ENCODE measurements at regions not wholly inside any gene's neighbourhood (a gene's known extent, or its start where the extent isn't known, plus 50 kb on each side); places are given as distances from the start of the nearest gene placed in this dataset.

DNA sequence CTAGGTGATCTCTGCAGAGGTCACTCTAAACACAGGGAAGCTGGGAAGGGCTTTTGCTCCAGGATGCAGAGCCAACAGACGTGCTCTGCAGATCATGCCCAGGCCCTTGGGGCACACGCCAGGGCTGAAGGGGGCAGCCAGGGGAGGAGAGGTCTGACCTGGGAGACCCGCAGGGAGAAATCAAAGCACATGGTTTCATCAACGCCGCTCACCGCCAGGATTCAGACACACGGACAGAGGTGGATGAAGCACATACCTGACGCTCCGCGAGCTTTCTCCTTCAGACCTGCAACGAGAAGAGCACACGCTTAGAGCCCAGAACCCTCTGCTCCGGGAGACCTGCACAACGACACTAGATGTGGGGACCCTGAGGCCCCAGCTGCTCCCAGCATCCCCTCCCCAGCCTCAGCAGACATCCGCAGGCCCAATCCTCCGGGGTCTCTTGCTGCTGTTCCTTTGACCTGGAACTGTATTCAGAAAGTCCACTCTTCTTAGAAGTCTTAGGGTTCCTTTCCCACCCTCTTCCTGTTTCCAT, 90.7 kb upstream of the IQSEC1 start:
- H3K36me3 ChIP-seq (ENCODE audit: low read depth): no peaks in the 10 kb centered on the region
- no peak overlapping the region for H3K4me3 ChIP-seq
- H3K4me2 ChIP-seq (ENCODE audit: unreplicated experiment): no peak overlapping the region
- in situ Hi-C loops (cut with MboI): no loop called here
- no peaks in the 10 kb centered on the region for H3K9me2 ChIP-seq (ENCODE audit: insufficient read depth)
- H3F3A ChIP-seq (ENCODE audit: insufficient read depth): no peaks in the 10 kb centered on the region
- DNase-seq: no peak
- H3K9ac ChIP-seq: no peak overlapping the region
- no peaks in the 10 kb centered on the region for H3K9me3 ChIP-seq (ENCODE audit: low read depth)
- H3K27ac ChIP-seq: no peak overlapping the region
- H2AFZ ChIP-seq: no peak overlapping the region
- H3K4me1 ChIP-seq (ENCODE audit: insufficient read depth): no peaks in the 10 kb centered on the region
- TF ChIP-seq EZH2 (IDR thresholded peaks at IDR 0.05; ENCODE audit: insufficient read depth, poor library complexity, severe bottlenecking): no peak
- no peak for TF ChIP-seq EZH2phosphoT487 (IDR thresholded peaks at IDR 0.05; ENCODE audit: insufficient read depth, low read depth)
- H3K27me3 ChIP-seq (replicated peaks; ENCODE audit: insufficient read depth): peaks cover 5% of the 10 kb centered on the region; the same call in 1 of the 2 replicates
- no peaks in the 10 kb centered on the region for H4K20me1 ChIP-seq (ENCODE audit: insufficient read depth)
- 68 to 71% methylated on average over 16 of the region's 16 CpGs for WGBS, 2 experiments (ENCODE audit: low coverage in 1 of 2, low lambda C conversion rate in 2 of 2, missing lambda C conversion rate in 2 of 2)
- no peaks in the 10 kb centered on the region for H3K79me2 ChIP-seq (ENCODE audit: insufficient read depth)

DNA sequence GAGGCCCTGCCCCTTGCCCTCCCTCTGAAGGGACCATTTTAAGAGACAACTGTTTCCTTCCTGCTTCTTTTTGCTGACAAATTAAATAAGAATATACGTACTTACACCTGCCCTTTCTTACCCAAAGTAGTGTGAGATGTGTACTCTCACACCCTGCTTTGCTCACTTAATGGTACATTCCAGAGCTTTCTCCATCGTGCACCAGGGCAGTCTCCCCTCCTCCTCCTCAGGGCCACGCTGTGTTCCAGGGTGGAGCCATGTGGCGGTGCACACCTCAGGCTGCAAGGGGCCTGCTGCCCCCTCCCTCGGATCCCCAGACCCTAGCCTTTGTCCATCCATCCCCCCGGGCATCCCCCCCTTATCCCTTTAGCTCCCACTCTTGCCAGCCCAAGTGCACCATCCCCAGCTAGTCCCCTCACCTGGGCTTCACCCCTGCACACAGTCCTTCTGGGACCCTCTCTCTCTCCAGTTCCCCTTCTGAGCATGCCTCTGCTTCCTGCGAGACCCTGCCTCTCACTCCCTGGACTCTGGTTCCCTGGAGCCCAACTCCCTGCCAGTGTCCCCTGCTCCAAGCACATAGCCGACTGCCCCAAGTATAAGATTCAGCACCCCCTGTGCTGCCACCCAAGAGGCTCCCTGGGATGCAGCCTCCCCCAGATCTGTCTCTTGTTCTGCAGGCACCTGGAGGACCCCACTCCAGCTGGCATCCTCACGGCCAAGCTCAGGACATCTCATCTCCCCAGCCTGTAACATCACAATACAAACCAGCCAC, 89.5 kb upstream of the IQSEC1 start:
- TF ChIP-seq EZH2phosphoT487 (IDR thresholded peaks at IDR 0.05; ENCODE audit: insufficient read depth, low read depth): no peak
- no peak for TF ChIP-seq EZH2 (IDR thresholded peaks at IDR 0.05; ENCODE audit: insufficient read depth, poor library complexity, severe bottlenecking)
- Histone ChIP-seq H3K9me2 (ENCODE audit: insufficient read depth) (no peaks in the 10 kb centered on the region), H3K36me3 (ENCODE audit: low read depth) (no peaks in the 10 kb centered on the region), H3K27ac (no peak overlapping the region), H3K4me1 (ENCODE audit: insufficient read depth) (no peaks in the 10 kb centered on the region), H3K4me2 (ENCODE audit: unreplicated experiment) (no peak overlapping the region), H3F3A (ENCODE audit: insufficient read depth) (no peaks in the 10 kb centered on the region), H3K27me3 (replicated peaks; ENCODE audit: insufficient read depth) (peaks cover 5% of the 10 kb centered on the region; the same call in 1 of the 2 replicates), H3K79me2 (ENCODE audit: insufficient read depth) (no peaks in the 10 kb centered on the region), H2AFZ (no peak overlapping the region), H3K9me3 (ENCODE audit: low read depth) (no peaks in the 10 kb centered on the region), H4K20me1 (ENCODE audit: insufficient read depth) (no peaks in the 10 kb centered on the region), H3K4me3 (no peak overlapping the region), H3K9ac (no peak overlapping the region)
- DNase-seq: no peak
- in situ Hi-C loops (cut with MboI): no loop called here
- 37 to 43% methylated on average over 8 to 9 of the region's 9 CpGs for WGBS, 2 experiments (ENCODE audit: low coverage in 1 of 2, low lambda C conversion rate in 2 of 2, missing lambda C conversion rate in 2 of 2)

DNA sequence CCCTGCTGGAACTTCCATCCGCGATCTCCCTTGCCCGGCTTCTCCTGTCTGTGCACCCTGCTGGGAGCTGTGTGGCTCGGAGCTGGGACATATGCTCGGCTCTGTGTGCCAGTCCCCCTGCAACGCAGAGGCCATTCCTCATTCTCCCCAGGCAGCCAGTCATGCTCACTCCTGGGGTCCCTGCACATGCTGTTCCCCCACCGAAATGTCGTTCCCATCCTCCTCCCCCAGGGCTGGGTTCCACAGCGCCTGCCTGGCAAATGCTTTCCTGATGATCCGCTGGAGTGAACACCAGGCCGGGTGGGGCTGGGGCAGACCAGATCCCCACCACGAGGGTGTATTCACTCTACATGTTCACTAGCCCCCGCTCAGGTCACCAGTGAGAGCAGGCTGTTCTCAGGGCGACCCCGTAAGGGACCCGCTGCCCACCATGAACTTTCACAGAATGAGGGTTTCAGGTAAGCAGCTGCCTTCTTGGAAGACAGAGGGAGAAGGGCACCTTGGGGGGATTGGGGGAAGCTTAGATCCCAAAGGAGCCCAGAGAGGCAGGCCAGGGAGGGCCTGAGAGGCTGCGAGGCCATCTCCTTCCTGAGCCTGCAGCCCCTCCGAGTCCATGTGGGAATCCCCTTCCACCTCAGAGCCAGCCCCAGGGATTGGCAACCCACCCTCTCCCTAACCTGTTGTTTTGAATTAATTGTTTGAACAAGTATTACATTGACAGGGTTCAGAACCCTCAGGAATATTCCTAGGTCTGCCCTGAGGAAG, 88.7 kb upstream of the IQSEC1 start:
- DNase-seq: no peak
- peaks cover 5% of the 10 kb centered on the region; the same call in 1 of the 2 replicates for H3K27me3 ChIP-seq (replicated peaks; ENCODE audit: insufficient read depth)
- no peak for TF ChIP-seq EZH2phosphoT487 (IDR thresholded peaks at IDR 0.05; ENCODE audit: insufficient read depth, low read depth)
- TF ChIP-seq EZH2 (IDR thresholded peaks at IDR 0.05; ENCODE audit: insufficient read depth, poor library complexity, severe bottlenecking): no peak
- H3K79me2 ChIP-seq (ENCODE audit: insufficient read depth): no peaks in the 10 kb centered on the region
- WGBS, 2 experiments (ENCODE audit: low coverage in 1 of 2, low lambda C conversion rate in 2 of 2, missing lambda C conversion rate in 2 of 2): 66 to 75% methylated on average over 17 to 18 of the region's 18 CpGs
- in situ Hi-C loops (cut with MboI): no loop called here
- no peak overlapping the region for H3K4me3 ChIP-seq
- H3K27ac ChIP-seq: no peak overlapping the region
- H4K20me1 ChIP-seq (ENCODE audit: insufficient read depth): no peaks in the 10 kb centered on the region
- no peaks in the 10 kb centered on the region for H3F3A ChIP-seq (ENCODE audit: insufficient read depth)
- H3K9me3 ChIP-seq (ENCODE audit: low read depth): no peaks in the 10 kb centered on the region
- no peak overlapping the region for H2AFZ ChIP-seq
- H3K9ac ChIP-seq: no peak overlapping the region
- H3K9me2 ChIP-seq (ENCODE audit: insufficient read depth): no peaks in the 10 kb centered on the region
- no peaks in the 10 kb centered on the region for H3K4me1 ChIP-seq (ENCODE audit: insufficient read depth)
- H3K4me2 ChIP-seq (ENCODE audit: unreplicated experiment): no peak overlapping the region
- H3K36me3 ChIP-seq (ENCODE audit: low read depth): no peaks in the 10 kb centered on the region

DNA sequence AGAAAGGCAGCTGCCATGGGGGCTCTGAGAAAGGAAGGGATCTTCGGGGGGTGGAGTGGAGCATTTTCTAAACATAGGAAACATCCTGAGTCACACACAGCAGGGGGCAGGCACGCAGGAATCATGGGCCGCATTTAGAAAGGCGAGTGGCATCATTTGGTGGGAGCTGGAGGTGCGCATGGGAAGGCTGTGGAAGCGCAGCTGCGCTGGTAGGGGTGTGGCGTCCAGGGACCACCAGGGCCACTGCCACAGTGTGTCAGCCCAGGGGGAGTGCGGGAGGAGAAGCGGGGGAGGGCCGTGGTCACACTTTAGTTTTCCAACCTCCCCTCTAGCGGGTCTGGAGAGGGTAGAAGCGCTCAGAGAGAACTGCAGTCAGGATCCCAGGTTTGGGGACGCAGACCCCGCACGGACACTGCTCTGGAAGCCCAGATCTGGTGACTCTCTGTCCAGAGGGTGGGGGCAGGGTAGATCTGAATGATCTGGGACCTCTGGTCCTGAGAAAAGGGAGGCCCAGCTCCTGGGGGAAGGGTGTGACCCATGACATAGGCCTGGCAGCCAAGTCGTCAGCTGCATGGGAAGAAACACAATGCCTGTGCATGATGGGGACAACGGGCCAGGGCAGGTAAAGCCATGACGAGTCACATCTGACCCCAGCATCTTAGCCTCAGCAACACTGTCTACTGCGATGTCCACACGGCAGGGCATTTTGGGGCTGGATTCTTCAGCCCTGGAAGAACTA, 88.0 kb upstream of the IQSEC1 start:
- H3K4me1 ChIP-seq (ENCODE audit: insufficient read depth): no peaks in the 10 kb centered on the region
- no peaks in the 10 kb centered on the region for H3K36me3 ChIP-seq (ENCODE audit: low read depth)
- no peak overlapping the region for H3K9ac ChIP-seq
- no peak overlapping the region for H3K4me2 ChIP-seq (ENCODE audit: unreplicated experiment)
- 60 to 62% methylated on average over 21 of the region's 21 CpGs for WGBS, 2 experiments (ENCODE audit: low coverage in 1 of 2, low lambda C conversion rate in 2 of 2, missing lambda C conversion rate in 2 of 2)
- no peak overlapping the region for H3K27ac ChIP-seq
- no peak overlapping the region for H3K4me3 ChIP-seq
- no peak overlapping the region for H2AFZ ChIP-seq
- no peaks in the 10 kb centered on the region for H3K79me2 ChIP-seq (ENCODE audit: insufficient read depth)
- H3K27me3 ChIP-seq (replicated peaks; ENCODE audit: insufficient read depth): peaks cover 5% of the 10 kb centered on the region; the same call in 1 of the 2 replicates
- no peaks in the 10 kb centered on the region for H3K9me2 ChIP-seq (ENCODE audit: insufficient read depth)
- no peaks in the 10 kb centered on the region for H4K20me1 ChIP-seq (ENCODE audit: insufficient read depth)
- no peak for DNase-seq
- in situ Hi-C loops (cut with MboI): no loop called here
- no peaks in the 10 kb centered on the region for H3F3A ChIP-seq (ENCODE audit: insufficient read depth)
- TF ChIP-seq EZH2 (IDR thresholded peaks at IDR 0.05; ENCODE audit: insufficient read depth, poor library complexity, severe bottlenecking): no peak
- TF ChIP-seq EZH2phosphoT487 (IDR thresholded peaks at IDR 0.05; ENCODE audit: insufficient read depth, low read depth): no peak
- no peaks in the 10 kb centered on the region for H3K9me3 ChIP-seq (ENCODE audit: low read depth)
